Upper lobe of left lung (tissue), 4 donors: ENCODE measurements at regions not wholly inside any gene's neighbourhood (a gene's known extent, or its start where the extent isn't known, plus 50 kb on each side); places are given as distances from the start of the nearest gene placed in this dataset.

Source experiments
- CTCF ChIP-seq, 6 experiments: fragments of 450-650 bp in 4 of 6; fragments of 200-600 bp in 2 of 6; sonication (generic) in 2 of 6; IDR thresholded peaks; one replicate each; pipeline ENCODE4 v1.5.1; 2016 to 2019; ENCODE audit warnings: antibody characterized with exemption in 6 of 6
- POLR2A ChIP-seq, 4 donors: fragments of 450-650 bp; IDR thresholded peaks; one replicate each; pipeline ENCODE4 v1.5.1; 2016 to 2017; ENCODE audit warnings: antibody characterized with exemption in 4 of 4, mild to moderate bottlenecking in 2 of 4
- POLR2AphosphoS5 ChIP-seq, 2 donors: sonication (generic); formaldehyde crosslinking; IDR thresholded peaks; one replicate each; pipeline ENCODE4 v1.5.1; 2017; ENCODE audit warnings: antibody characterized with exemption in 2 of 2

GRCh38 chr2:103363639-103364038 lies 601.8 kb downstream of the TMEM182 start:
- TF ChIP-seq CTCF (IDR thresholded peaks at IDR 0.05) (no peak), POLR2AphosphoS5 (IDR thresholded peaks at IDR 0.05) (no peak), POLR2A (IDR thresholded peaks at IDR 0.05) (no peak)
